ENCODE measurements at regions not wholly inside any gene's neighbourhood (a gene's known extent, or its start where the extent isn't known, plus 50 kb on each side); places are given as distances from the start of the nearest gene placed in this dataset.

- DNase-seq, result no peak
Measured at GRCh38 chr1:83670909-83671565, 327.9 kb downstream of the TTLL7 start.

DNA sequence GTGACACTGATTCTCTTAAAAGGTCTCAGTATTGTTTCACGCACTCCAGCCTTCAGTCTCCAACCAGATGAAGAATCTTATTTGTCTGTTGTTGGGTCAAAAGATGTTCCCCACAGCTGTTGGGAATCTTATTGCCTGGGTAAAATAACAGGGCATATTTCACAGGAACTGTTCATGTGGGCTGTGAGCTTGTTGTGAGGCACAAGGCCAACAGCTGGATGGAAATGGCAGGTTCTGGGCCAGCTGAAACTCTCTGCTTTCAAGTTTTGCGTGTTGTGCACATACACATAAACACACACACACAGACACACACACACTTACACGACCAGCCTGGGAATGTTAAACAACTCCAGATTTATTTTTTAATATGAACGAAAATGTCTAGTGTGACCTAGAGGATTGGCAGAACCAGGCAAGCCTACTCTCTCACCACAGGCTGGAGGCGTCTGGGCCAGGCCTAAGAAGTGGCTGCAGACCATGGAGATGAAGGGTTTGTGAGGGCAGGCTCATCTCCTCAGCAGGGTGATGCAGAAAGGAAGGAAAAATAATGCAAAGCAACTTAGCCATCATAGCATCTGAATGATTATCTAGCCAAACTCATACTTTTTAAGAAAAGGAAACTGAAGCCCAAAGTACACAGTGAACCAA, 357.0 kb downstream of the TTLL7 start:
- no peak for DNase-seq

DNA sequence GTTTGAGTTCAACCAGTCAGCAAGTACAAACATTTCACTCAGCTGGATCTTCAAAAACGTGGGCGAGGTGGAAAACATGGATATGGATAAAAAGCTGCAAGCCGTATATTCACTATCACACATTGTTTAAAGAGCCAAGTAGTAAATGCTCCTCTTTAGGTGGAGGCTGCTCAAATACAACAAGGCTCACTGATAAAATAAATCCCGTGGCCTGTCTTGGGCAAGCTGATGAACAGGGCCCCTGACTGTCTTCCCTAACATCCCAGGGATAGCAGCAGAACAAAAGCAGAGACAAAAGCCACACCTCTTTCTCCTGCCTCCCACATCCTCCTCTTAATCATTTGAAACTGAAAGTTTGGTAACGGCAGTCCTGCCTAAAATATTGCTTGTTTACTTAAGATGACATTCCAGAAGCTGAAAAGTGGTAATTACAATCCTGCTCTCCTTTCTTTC, 357.7 kb downstream of the TTLL7 start:
- DNase-seq, result no peak

DNA sequence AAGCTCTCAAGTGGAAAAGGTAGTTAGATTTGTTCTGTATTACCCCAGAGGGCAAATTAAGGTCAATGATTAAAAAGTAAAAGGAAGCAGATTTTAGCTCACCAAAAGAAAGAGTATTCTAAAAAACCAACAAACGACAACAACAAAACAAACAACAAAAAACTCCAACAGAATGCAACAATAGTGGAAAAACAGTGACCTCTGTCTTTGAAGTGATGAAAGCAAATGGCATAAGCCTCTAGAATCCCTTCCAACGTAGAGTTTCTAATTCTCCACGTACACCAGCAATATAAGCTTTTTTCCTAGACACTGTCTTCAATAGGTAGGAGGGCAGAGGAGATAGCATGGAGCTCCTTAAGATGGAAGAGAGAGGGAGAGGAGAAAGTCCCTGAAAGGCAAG, 359.1 kb downstream of the TTLL7 start:
- DNase-seq, result no peak

- no peak for DNase-seq
Measured at GRCh38 chr1:83637586-83637985, 361.3 kb downstream of the TTLL7 start.

- no peak for DNase-seq
Measured at GRCh38 chr1:83637009-83637408, 361.9 kb downstream of the TTLL7 start.

GRCh38 chr1:83632906-83633305, 366.0 kb downstream of the TTLL7 start:
- no peak for DNase-seq

- no peak for DNase-seq
Measured at GRCh38 chr1:83631851-83632250, 367.1 kb downstream of the TTLL7 start.

- no peak for DNase-seq
Measured at GRCh38 chr1:83627045-83627444, 371.9 kb downstream of the TTLL7 start.

- DNase-seq, result no peak
Measured at GRCh38 chr1:83626603-83627002, 372.3 kb downstream of the TTLL7 start.

GRCh38 chr1:83625646-83626045, 373.3 kb downstream of the TTLL7 start:
- no peak for DNase-seq

DNA sequence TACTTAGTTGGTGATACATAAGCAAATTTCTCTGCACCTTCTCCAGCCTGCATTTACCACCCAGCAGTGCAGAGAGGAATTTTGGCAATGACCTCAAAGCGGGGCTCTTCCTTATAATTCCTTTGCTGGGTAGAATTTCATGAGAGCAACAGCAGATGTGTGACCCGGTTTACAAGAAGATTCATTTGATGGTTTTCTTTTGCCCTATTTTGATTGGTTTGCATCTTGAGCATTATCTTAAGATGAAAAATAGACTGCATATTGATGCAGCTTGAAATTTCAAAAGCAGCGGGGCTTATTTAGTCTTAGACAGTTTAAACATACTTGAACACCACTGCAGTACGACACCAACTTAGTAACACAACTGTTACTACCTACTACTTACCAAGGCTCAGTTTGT, 378.9 kb downstream of the TTLL7 start:
- DNase-seq, result no peak

DNA sequence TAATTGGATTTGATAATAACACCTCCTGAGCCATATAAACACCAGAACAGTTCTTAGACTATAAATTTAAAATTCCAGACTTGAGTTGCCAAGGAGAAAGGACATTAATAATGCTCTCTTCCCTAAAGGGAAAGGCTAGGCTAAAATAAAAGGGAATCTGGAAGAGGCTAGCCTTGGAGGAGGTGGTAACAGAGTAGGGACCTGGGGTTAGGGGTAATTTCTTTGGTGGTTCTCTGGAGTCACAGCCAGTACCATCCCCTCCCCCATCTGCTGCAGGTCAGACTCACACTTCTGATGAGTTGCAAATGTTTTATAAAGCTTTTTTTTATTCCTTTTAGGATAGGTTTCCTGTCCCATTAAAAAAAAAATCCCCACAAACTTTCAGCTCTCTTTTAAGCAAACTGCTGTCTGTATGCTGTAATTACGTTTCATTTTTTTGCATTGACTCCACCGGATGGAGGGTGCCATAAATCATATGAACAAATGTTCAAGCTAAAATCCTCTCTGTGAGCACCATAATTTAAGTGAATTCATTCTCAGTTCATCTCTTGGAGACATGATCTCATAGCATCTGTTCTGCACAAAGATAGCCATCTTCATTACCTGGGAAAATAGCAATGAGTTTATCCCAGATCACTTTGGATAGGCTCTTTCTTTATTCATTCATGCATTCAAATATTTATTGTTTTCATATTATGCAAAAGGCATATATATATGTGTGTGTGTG, 379.6 kb downstream of the TTLL7 start:
- DNase-seq, result no peak

- no peak for DNase-seq
Measured at GRCh38 chr1:83617883-83618282, 381.0 kb downstream of the TTLL7 start.

DNA sequence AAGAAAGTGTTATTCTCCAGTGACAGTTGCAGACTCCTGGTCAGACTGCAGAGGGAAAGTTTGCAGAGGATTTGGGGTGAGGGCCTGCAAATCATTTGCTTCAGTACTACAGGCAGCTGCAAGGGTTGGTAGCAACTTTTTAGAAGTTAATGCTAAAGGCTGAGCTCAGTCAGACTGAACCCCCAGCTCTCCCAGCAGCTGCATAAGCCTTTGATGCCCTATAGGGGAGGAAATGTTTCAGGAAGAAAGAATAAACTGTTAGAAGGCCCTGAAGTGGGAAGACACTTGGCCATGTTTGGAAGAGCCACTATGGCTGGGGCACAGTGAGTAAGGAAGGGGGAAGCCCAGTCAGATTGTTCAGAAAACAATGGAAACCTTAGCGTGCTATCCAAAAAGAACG, 383.6 kb downstream of the TTLL7 start:
- DNase-seq, result no peak

DNA sequence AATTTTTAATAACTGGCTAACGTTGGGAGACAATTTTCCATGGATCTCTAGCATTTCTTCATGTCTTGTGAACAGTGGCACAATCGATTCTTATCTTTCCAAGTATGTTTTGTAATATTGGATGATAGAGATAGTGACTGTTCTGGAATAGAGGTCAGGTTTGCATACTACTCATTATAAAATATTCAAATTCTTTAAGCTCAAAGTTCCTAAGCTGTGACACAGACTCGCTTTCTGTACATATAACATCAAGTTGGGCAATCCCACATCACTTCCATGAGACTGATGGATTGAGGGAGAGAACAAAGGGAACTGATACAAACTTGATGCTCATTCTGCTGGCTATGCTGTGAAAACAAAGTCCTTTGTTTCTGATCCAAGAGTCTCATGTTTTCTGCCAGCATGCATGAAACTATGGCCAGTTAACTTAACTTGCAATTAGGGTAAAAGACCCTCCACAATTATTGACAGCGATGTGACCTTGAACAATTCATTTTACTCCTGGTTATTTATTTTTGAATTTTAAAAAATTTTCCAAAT, 392.4 kb downstream of the TTLL7 start:
- DNase-seq, result no peak

- no peak for DNase-seq
Measured at GRCh38 chr1:83596331-83596730, 402.6 kb downstream of the TTLL7 start.

GRCh38 chr1:83593073-83593472, 405.9 kb downstream of the TTLL7 start:
- DNase-seq, result no peak

GRCh38 chr1:83588140-83588539, 410.8 kb downstream of the TTLL7 start:
- no peak for DNase-seq

GRCh38 chr1:83583351-83584014, 415.4 kb downstream of the TTLL7 start:
- DNase-seq, result peak; percentile 34

- no peak for DNase-seq
Measured at GRCh38 chr1:83581747-83582146, 417.2 kb downstream of the TTLL7 start.

GRCh38 chr1:83574791-83575190, 424.1 kb downstream of the TTLL7 start:
- DNase-seq, result no peak

DNA sequence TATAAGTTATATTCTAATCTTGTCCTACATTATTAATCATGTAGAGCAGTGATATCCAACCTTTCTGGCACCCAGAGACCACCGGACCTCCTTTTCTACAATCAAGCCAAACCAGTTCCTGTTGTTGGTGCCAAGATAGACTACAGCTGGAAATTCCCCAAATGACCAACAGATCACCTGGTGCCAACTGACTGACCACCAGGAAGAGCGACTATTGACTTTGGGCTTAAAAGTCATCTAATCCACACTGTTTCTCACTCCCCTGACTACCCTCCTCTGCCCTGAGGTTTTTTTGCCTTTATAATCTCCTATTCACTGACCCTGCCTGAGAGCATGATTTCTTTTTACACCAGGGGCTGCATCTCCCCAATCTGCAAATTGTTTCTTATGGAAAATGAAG, 425.2 kb downstream of the TTLL7 start:
- DNase-seq, result no peak

All from NCI-H2171 treated with DMSO at 0.1 percent for 48 hours (cell line).